ENCODE measurements at regions not wholly inside any gene's neighbourhood (a gene's known extent, or its start where the extent isn't known, plus 50 kb on each side); places are given as distances from the start of the nearest gene placed in this dataset.

- TF ChIP-seq EZH2phosphoT487 (IDR thresholded peaks at IDR 0.05; ENCODE audit: borderline replicate concordance) (no peak), CEBPB (IDR thresholded peaks at IDR 0.05; ENCODE audit: low read depth) (no peak), ZNF274 (IDR thresholded peaks at IDR 0.05; ENCODE audit: low read depth, low read length) (no peak), POLR2A (IDR thresholded peaks at IDR 0.05; ENCODE audit: borderline replicate concordance, extremely low read depth, insufficient read depth, insufficient read length) (no peak), EGR1 (IDR thresholded peaks at IDR 0.05; ENCODE audit: low read depth) (no peak)
- H3K79me2 ChIP-seq (ENCODE audit: insufficient read depth, low read length), result no peaks in the 10 kb centered on the region
- no peak overlapping the region for H3K27ac ChIP-seq (ENCODE audit: low read depth, low read length)
- DNase-seq (ENCODE audit: low read depth, low spot score) (no peak), ATAC-seq (no peak)
- H3K4me1 ChIP-seq (ENCODE audit: control insufficient read depth in 1 of 2, insufficient read depth in 2 of 2, low read length in 2 of 2), result no peaks in the 10 kb centered on the region
- no peaks in the 10 kb centered on the region for H3K36me3 ChIP-seq (ENCODE audit: control insufficient read depth in 1 of 2, insufficient read depth in 2 of 2, low read length in 2 of 2)
- H4K20me1 ChIP-seq (ENCODE audit: insufficient read depth), result no peaks in the 10 kb centered on the region
- H3K9ac ChIP-seq (ENCODE audit: low read length), result no peak overlapping the region
- ChIA-PET RAD21 (ENCODE audit: low non-redundant PET in 1 of 2, low total read pairs in 2 of 2, uncharacterized antibody in 2 of 2, unreplicated experiment in 2 of 2) (no interaction called here), POLR2A (no interaction called here), CTCF (no interaction called here)
- no peaks in the 10 kb centered on the region for H3K9me2 ChIP-seq (ENCODE audit: insufficient read depth)
- H3K4me3 ChIP-seq (replicated peaks in 1 of 2; ENCODE audit: low read depth in 1 of 2, low read length in 2 of 2), result no peak overlapping the region
- no peaks in the 10 kb centered on the region; the same call in 1 of the 2 replicates for H3K27me3 ChIP-seq (ENCODE audit: insufficient read depth, low read length)
- intact Hi-C loops (cut with micrococcal nuclease), result no loop called here
- H3K4me2 ChIP-seq (ENCODE audit: low read length), result no peak overlapping the region
- H3K9me3 ChIP-seq (ENCODE audit: control insufficient read depth in 1 of 2, insufficient read depth in 1 of 2, low read depth in 1 of 2, low read length in 2 of 2), result no peaks in the 10 kb centered on the region
- no peak overlapping the region for H2AFZ ChIP-seq (ENCODE audit: low read depth, low read length, poor library complexity, severe bottlenecking)
- no TSS peak for BruUV-seq (replicated peaks)
These were observed 477.4 kb upstream of the MDFIC2 start for GRCh38 chr3:70789878-70790277.

GRCh38 chr3:70780790-70781189, 468.4 kb upstream of the MDFIC2 start:
- no peaks in the 10 kb centered on the region for H3K4me1 ChIP-seq (ENCODE audit: control insufficient read depth in 1 of 2, insufficient read depth in 2 of 2, low read length in 2 of 2)
- H3K79me2 ChIP-seq (ENCODE audit: insufficient read depth, low read length), result no peaks in the 10 kb centered on the region
- DNase-seq (ENCODE audit: low read depth, low spot score) (no peak), ATAC-seq (no peak)
- H3K27me3 ChIP-seq (ENCODE audit: insufficient read depth, low read length), result no peaks in the 10 kb centered on the region
- no peaks in the 10 kb centered on the region for H3K36me3 ChIP-seq (ENCODE audit: control insufficient read depth in 1 of 2, insufficient read depth in 2 of 2, low read length in 2 of 2)
- TF ChIP-seq, protein P1, sequence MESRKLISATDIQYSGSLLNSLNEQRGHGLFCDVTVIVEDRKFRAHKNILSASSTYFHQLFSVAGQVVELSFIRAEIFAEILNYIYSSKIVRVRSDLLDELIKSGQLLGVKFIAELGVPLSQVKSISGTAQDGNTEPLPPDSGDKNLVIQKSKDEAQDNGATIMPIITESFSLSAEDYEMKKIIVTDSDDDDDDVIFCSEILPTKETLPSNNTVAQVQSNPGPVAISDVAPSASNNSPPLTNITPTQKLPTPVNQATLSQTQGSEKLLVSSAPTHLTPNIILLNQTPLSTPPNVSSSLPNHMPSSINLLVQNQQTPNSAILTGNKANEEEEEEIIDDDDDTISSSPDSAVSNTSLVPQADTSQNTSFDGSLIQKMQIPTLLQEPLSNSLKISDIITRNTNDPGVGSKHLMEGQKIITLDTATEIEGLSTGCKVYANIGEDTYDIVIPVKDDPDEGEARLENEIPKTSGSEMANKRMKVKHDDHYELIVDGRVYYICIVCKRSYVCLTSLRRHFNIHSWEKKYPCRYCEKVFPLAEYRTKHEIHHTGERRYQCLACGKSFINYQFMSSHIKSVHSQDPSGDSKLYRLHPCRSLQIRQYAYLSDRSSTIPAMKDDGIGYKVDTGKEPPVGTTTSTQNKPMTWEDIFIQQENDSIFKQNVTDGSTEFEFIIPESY (IDR thresholded peaks at IDR 0.05; ENCODE audit: extremely low read depth, insufficient replicate concordance, low read length), result no peak
- no peak for TF ChIP-seq SP1 (IDR thresholded peaks at IDR 0.05; ENCODE audit: low read depth)
- no peak for TF ChIP-seq SRF (IDR thresholded peaks at IDR 0.05; ENCODE audit: low read depth)
- no peak for TF ChIP-seq ZFX (IDR thresholded peaks at IDR 0.05)
- TF ChIP-seq CBX3 (IDR thresholded peaks at IDR 0.05; ENCODE audit: low read depth), result no peak
- TF ChIP-seq POLR2AphosphoS5 (IDR thresholded peaks at IDR 0.05; ENCODE audit: low read depth, low read length), result no peak
- no peak for TF ChIP-seq ZNF274 (IDR thresholded peaks at IDR 0.05; ENCODE audit: low read depth, low read length)
- TF ChIP-seq, protein P2, sequence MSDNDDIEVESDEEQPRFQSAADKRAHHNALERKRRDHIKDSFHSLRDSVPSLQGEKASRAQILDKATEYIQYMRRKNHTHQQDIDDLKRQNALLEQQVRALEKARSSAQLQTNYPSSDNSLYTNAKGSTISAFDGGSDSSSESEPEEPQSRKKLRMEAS (IDR thresholded peaks at IDR 0.05), result no peak
- TF ChIP-seq EZH2phosphoT487 (IDR thresholded peaks at IDR 0.05; ENCODE audit: borderline replicate concordance), result no peak
- TF ChIP-seq, protein P3, sequence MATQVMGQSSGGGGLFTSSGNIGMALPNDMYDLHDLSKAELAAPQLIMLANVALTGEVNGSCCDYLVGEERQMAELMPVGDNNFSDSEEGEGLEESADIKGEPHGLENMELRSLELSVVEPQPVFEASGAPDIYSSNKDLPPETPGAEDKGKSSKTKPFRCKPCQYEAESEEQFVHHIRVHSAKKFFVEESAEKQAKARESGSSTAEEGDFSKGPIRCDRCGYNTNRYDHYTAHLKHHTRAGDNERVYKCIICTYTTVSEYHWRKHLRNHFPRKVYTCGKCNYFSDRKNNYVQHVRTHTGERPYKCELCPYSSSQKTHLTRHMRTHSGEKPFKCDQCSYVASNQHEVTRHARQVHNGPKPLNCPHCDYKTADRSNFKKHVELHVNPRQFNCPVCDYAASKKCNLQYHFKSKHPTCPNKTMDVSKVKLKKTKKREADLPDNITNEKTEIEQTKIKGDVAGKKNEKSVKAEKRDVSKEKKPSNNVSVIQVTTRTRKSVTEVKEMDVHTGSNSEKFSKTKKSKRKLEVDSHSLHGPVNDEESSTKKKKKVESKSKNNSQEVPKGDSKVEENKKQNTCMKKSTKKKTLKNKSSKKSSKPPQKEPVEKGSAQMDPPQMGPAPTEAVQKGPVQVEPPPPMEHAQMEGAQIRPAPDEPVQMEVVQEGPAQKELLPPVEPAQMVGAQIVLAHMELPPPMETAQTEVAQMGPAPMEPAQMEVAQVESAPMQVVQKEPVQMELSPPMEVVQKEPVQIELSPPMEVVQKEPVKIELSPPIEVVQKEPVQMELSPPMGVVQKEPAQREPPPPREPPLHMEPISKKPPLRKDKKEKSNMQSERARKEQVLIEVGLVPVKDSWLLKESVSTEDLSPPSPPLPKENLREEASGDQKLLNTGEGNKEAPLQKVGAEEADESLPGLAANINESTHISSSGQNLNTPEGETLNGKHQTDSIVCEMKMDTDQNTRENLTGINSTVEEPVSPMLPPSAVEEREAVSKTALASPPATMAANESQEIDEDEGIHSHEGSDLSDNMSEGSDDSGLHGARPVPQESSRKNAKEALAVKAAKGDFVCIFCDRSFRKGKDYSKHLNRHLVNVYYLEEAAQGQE (IDR thresholded peaks at IDR 0.05; ENCODE audit: low read depth), result no peak
- TF ChIP-seq TCF7L2 (IDR thresholded peaks at IDR 0.05; ENCODE audit: borderline replicate concordance, extremely low read depth, insufficient read depth, insufficient read length), result no peak
- TF ChIP-seq EZH2 (IDR thresholded peaks at IDR 0.05), result no peak
- TF ChIP-seq POLR2A (IDR thresholded peaks at IDR 0.05; ENCODE audit: borderline replicate concordance, extremely low read depth, insufficient read depth, insufficient read length), result no peak
- TF ChIP-seq CEBPB (IDR thresholded peaks at IDR 0.05; ENCODE audit: low read depth), result no peak
- H3K9me2 ChIP-seq (ENCODE audit: insufficient read depth), result no peaks in the 10 kb centered on the region
- H3K4me2 ChIP-seq (ENCODE audit: low read length), result no peak overlapping the region
- no TSS peak for BruUV-seq (replicated peaks)
- no peaks in the 10 kb centered on the region; a peak in 1 of 4 replicates for H3K9me3 ChIP-seq (ENCODE audit: control insufficient read depth in 1 of 2, insufficient read depth in 1 of 2, low read depth in 1 of 2, low read length in 2 of 2)
- ChIA-PET POLR2A (no interaction called here), RAD21 (ENCODE audit: low non-redundant PET in 1 of 2, low total read pairs in 2 of 2, uncharacterized antibody in 2 of 2, unreplicated experiment in 2 of 2) (no interaction called here), CTCF (no interaction called here)
- intact Hi-C loops (cut with micrococcal nuclease), result no loop called here
- no peak overlapping the region for H3K9ac ChIP-seq (ENCODE audit: low read length)
- H2AFZ ChIP-seq (ENCODE audit: low read depth, low read length, poor library complexity, severe bottlenecking), result no peak overlapping the region
- H3K27ac ChIP-seq (ENCODE audit: low read depth, low read length), result no peak overlapping the region
- H3K4me3 ChIP-seq (replicated peaks in 1 of 2; ENCODE audit: low read depth in 1 of 2, low read length in 2 of 2), result no peak overlapping the region
- H4K20me1 ChIP-seq (ENCODE audit: insufficient read depth), result no peaks in the 10 kb centered on the region
